ENCODE measurements at regions not wholly inside any gene's neighbourhood (a gene's known extent, or its start where the extent isn't known, plus 50 kb on each side); places are given as distances from the start of the nearest gene placed in this dataset.

- TF ChIP-seq CTCF (CRISPR knock-in tag; IDR thresholded peaks at IDR 0.05), result no peak
- no peak for TF ChIP-seq CBFB (CRISPR knock-in tag; IDR thresholded peaks at IDR 0.05)
- TF ChIP-seq, protein P1, sequence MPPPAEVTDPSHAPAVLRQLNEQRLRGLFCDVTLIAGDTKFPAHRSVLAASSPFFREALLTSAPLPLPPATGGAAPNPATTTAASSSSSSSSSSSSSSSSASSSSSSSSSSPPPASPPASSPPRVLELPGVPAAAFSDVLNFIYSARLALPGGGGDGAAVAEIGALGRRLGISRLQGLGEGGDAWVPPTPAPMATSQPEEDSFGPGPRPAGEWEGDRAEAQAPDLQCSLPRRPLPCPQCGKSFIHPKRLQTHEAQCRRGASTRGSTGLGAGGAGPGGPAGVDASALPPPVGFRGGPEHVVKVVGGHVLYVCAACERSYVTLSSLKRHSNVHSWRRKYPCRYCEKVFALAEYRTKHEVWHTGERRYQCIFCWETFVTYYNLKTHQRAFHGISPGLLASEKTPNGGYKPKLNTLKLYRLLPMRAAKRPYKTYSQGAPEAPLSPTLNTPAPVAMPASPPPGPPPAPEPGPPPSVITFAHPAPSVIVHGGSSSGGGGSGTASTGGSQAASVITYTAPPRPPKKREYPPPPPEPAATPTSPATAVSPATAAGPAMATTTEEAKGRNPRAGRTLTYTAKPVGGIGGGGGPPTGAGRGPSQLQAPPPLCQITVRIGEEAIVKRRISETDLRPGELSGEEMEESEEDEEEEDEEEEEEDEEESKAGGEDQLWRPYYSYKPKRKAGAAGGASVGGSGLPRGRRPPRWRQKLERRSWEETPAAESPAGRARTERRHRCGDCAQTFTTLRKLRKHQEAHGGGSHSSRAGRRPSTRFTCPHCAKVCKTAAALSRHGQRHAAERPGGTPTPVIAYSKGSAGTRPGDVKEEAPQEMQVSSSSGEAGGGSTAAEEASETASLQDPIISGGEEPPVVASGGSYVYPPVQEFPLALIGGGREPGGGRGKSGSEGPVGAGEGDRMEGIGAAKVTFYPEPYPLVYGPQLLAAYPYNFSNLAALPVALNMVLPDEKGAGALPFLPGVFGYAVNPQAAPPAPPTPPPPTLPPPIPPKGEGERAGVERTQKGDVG (CRISPR knock-in tag; IDR thresholded peaks at IDR 0.05; ENCODE audit: borderline replicate concordance), result no peak
- TF ChIP-seq FOXK2 (IDR thresholded peaks at IDR 0.05), result no peak
- no peak for TF ChIP-seq NKX3-1 (CRISPR knock-in tag; IDR thresholded peaks at IDR 0.05)
- TF ChIP-seq, protein P2, sequence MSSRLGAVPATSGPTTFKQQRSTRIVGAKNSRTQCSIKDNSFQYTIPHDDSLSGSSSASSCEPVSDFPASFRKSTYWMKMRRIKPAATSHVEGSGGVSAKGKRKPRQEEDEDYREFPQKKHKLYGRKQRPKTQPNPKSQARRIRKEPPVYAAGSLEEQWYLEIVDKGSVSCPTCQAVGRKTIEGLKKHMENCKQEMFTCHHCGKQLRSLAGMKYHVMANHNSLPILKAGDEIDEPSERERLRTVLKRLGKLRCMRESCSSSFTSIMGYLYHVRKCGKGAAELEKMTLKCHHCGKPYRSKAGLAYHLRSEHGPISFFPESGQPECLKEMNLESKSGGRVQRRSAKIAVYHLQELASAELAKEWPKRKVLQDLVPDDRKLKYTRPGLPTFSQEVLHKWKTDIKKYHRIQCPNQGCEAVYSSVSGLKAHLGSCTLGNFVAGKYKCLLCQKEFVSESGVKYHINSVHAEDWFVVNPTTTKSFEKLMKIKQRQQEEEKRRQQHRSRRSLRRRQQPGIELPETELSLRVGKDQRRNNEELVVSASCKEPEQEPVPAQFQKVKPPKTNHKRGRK (CRISPR knock-in tag; IDR thresholded peaks at IDR 0.05), result no peak
- no peak for TF ChIP-seq RFXAP (CRISPR knock-in tag; IDR thresholded peaks at IDR 0.05; ENCODE audit: borderline replicate concordance)
- TF ChIP-seq, protein P3, sequence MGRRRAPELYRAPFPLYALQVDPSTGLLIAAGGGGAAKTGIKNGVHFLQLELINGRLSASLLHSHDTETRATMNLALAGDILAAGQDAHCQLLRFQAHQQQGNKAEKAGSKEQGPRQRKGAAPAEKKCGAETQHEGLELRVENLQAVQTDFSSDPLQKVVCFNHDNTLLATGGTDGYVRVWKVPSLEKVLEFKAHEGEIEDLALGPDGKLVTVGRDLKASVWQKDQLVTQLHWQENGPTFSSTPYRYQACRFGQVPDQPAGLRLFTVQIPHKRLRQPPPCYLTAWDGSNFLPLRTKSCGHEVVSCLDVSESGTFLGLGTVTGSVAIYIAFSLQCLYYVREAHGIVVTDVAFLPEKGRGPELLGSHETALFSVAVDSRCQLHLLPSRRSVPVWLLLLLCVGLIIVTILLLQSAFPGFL (CRISPR knock-in tag; IDR thresholded peaks at IDR 0.05), result no peak
- TF ChIP-seq ZNF24 (IDR thresholded peaks at IDR 0.05), result no peak
- no peak for TF ChIP-seq SRSF9 (IDR thresholded peaks at IDR 0.05; ENCODE audit: borderline replicate concordance, insufficient read depth, low read depth, low read length, poor library complexity, severe bottlenecking)
- TF ChIP-seq SRF (IDR thresholded peaks at IDR 0.05; ENCODE audit: low read depth, low read length), result no peak
- no peak for TF ChIP-seq MAF1 (CRISPR knock-in tag; IDR thresholded peaks at IDR 0.05; ENCODE audit: borderline replicate concordance)
- TF ChIP-seq ZNF205 (CRISPR knock-in tag; IDR thresholded peaks at IDR 0.05), result no peak
- TF ChIP-seq ZNF264 (CRISPR knock-in tag; IDR thresholded peaks at IDR 0.05), result no peak
Observed at GRCh38 chr10:63812501-63812900, 291.3 kb downstream of the REEP3 start.

Measured in HepG2 (cell line).